Osteoblast (primary cell): ENCODE measurements at regions not wholly inside any gene's neighbourhood (a gene's known extent, or its start where the extent isn't known, plus 50 kb on each side); places are given as distances from the start of the nearest gene placed in this dataset.

Source experiments
- DNase-seq: peaks from one replicate; pipeline ENCODE4 v3.0.0; 2011; ENCODE audit warnings: low spot score, mixed read lengths; ENCODE audit not compliant: insufficient read length; ENCODE audit errors: missing footprints
- H2AFZ ChIP-seq: 2 replicates; pipeline ENCODE4 v1.6.0; 2011; ENCODE audit warnings: mild to moderate bottlenecking, low read length
- H3K27ac ChIP-seq: 2 replicates; pipeline ENCODE4 v1.5.1; 2011; ENCODE audit warnings: mild to moderate bottlenecking, low read depth, low read length, moderate library complexity
- H3K27me3 ChIP-seq: 2 replicates; pipeline ENCODE4 v1.6.0; 2012; ENCODE audit warnings: mild to moderate bottlenecking, control low read depth, inconsistent platforms, low read length, moderate library complexity; ENCODE audit not compliant: insufficient read depth
- H3K36me3 ChIP-seq: 2 replicates; pipeline ENCODE4 v1.5.1; 2011; ENCODE audit warnings: mild to moderate bottlenecking, low read length, control low read depth, moderate library complexity; ENCODE audit not compliant: insufficient read depth
- H3K4me1 ChIP-seq: 2 replicates; pipeline ENCODE4 v1.5.1; 2011; ENCODE audit warnings: mild to moderate bottlenecking, low read length, control low read depth, moderate library complexity; ENCODE audit not compliant: insufficient read depth
- H3K4me2 ChIP-seq: 2 replicates; pipeline ENCODE4 v1.6.0; 2011; ENCODE audit warnings: mild to moderate bottlenecking, low read length; ENCODE audit not compliant: insufficient read depth
- H3K4me3 ChIP-seq: fragments of 200-600 bp; sonication (generic); 3 replicates; pipeline ENCODE4 v1.5.1; 2012; ENCODE audit warnings: mild to moderate bottlenecking, low read length, inconsistent platforms; ENCODE audit not compliant: insufficient read depth
- H3K79me2 ChIP-seq: 2 replicates; pipeline ENCODE4 v1.6.0; 2012; ENCODE audit warnings: mild to moderate bottlenecking, low read length, control low read depth, inconsistent platforms; ENCODE audit not compliant: insufficient read depth
- H3K9me3 ChIP-seq: 2 replicates; pipeline ENCODE4 v1.5.1; 2011; ENCODE audit warnings: low read depth, low read length, control low read depth
- H4K20me1 ChIP-seq: 2 replicates; pipeline ENCODE4 v1.6.0; 2012; ENCODE audit warnings: mild to moderate bottlenecking, low read length, control low read depth; ENCODE audit not compliant: insufficient read depth
- CTCF ChIP-seq: IDR thresholded peaks from 2 replicates; pipeline ENCODE4 v1.5.1; 2011; ENCODE audit warnings: mild to moderate bottlenecking, low read depth, low read length, moderate library complexity; ENCODE audit errors: extremely low read depth

- Histone ChIP-seq H3K27me3 (no peaks in the 10 kb centered on the region), H3K27ac (no peak overlapping the region), H3K79me2 (no peaks in the 10 kb centered on the region), H3K9me3 (peaks cover 2% of the 10 kb centered on the region), H3K4me3 (no peak overlapping the region), H3K4me1 (no peaks in the 10 kb centered on the region), H3K4me2 (no peak overlapping the region), H2AFZ (no peak overlapping the region), H4K20me1 (no peaks in the 10 kb centered on the region), H3K36me3 (no peaks in the 10 kb centered on the region)
- no peak for TF ChIP-seq CTCF
- DNase-seq: no peak
These were observed 496.7 kb downstream of the SLC6A15 start for GRCh38 chr12:84415946-84416345.

GRCh38 chr12:84413656-84414055 is 498.9 kb downstream of the SLC6A15 start:
- no peak overlapping the region for H3K4me2 ChIP-seq

GRCh38 chr12:84412226-84412625 is 500.4 kb downstream of the SLC6A15 start:
- H3K9me3 ChIP-seq: peaks cover 2% of the 10 kb centered on the region
- TF ChIP-seq CTCF: no peak
- no peaks in the 10 kb centered on the region for H4K20me1 ChIP-seq
- no peak for DNase-seq
- H3K79me2 ChIP-seq: no peaks in the 10 kb centered on the region
- no peak overlapping the region for H3K4me3 ChIP-seq
- no peaks in the 10 kb centered on the region for H3K4me1 ChIP-seq
- no peaks in the 10 kb centered on the region for H3K36me3 ChIP-seq
- H3K4me2 ChIP-seq: no peak overlapping the region
- H3K27me3 ChIP-seq: no peaks in the 10 kb centered on the region
- H2AFZ ChIP-seq: no peak overlapping the region
- H3K27ac ChIP-seq: no peak overlapping the region

More at GRCh38 chr12:84413656-84414055, 498.9 kb downstream of the SLC6A15 start:
- Histone ChIP-seq H3K4me1 (no peaks in the 10 kb centered on the region), H3K79me2 (no peaks in the 10 kb centered on the region), H3K4me3 (no peak overlapping the region), H4K20me1 (no peaks in the 10 kb centered on the region), H3K36me3 (no peaks in the 10 kb centered on the region), H2AFZ (no peak overlapping the region), H3K27ac (no peak overlapping the region), H3K9me3 (peaks cover 2% of the 10 kb centered on the region), H3K27me3 (no peaks in the 10 kb centered on the region)
- DNase-seq: no peak
- TF ChIP-seq CTCF: no peak

GRCh38 chr12:84411031-84411430 is 501.6 kb downstream of the SLC6A15 start:
- H3K4me1 ChIP-seq: no peaks in the 10 kb centered on the region
- no peak overlapping the region for H3K4me2 ChIP-seq
- no peak for DNase-seq
- no peaks in the 10 kb centered on the region for H4K20me1 ChIP-seq
- peaks cover 2% of the 10 kb centered on the region for H3K9me3 ChIP-seq
- no peak overlapping the region for H3K27ac ChIP-seq
- no peak for TF ChIP-seq CTCF
- no peaks in the 10 kb centered on the region for H3K36me3 ChIP-seq
- H3K4me3 ChIP-seq: no peak overlapping the region
- no peak overlapping the region for H2AFZ ChIP-seq
- no peaks in the 10 kb centered on the region for H3K27me3 ChIP-seq
- no peaks in the 10 kb centered on the region for H3K79me2 ChIP-seq
